Endothelial cell of umbilical vein (primary cell): ENCODE measurements at regions not wholly inside any gene's neighbourhood (a gene's known extent, or its start where the extent isn't known, plus 50 kb on each side); places are given as distances from the start of the nearest gene placed in this dataset.

Source experiments
- BruUV-seq: library from RNA; stranded (reverse); fragments of 400-500 nt; replicated peaks from 2 replicates; lab custom pipeline; 2021; lab: Mats Ljungman, UMichigan
- CTCF ChIA-PET: fragments of 300-600, 350-600 bp; sonication (Branson Sonifier 250); formaldehyde crosslinking; loops from one replicate; lab custom pipeline; 2021; ENCODE audit warnings: antibody characterized with exemption, inconsistent platforms; lab: Charles Lee
- POLR2A ChIA-PET: fragments of 300-600, 350-600 bp; sonication (Branson Sonifier 250); formaldehyde crosslinking; loops from one replicate; lab custom pipeline; 2021; ENCODE audit warnings: antibody characterized with exemption, inconsistent platforms; lab: Charles Lee
- DNase-seq: peaks from one replicate; pipeline ENCODE4 v3.0.0-alpha.2; 2011; ENCODE audit warnings: low read depth, low spot score
- FAIRE-seq: peaks from 2 replicates; lab custom pipeline; 2011; peaks lifted over from hg19 to GRCh38; lab: Jason Lieb, UNC
- H2AFZ ChIP-seq: 2 replicates; pipeline ENCODE4 v1.6.0; 2012; ENCODE audit warnings: low read depth, low read length, control low read depth, inconsistent platforms
- H3K27ac ChIP-seq: 2 replicates; pipeline ENCODE4 v1.5.1; 2011; ENCODE audit warnings: low read depth, mild to moderate bottlenecking, control low read depth, low read length, moderate library complexity; ENCODE audit not compliant: insufficient read depth
- H3K27me3 ChIP-seq, 2 experiments: 2 replicates each; pipeline versions ENCODE4 v1.6.0 to v1.6.1; 2011; ENCODE audit warnings: low read length in 2 of 2, mixed read lengths in 1 of 2; ENCODE audit not compliant: control insufficient read depth in 2 of 2, insufficient read depth in 2 of 2
- H3K36me3 ChIP-seq, 2 experiments: 2 replicates in 1 of 2; 3 replicates in 1 of 2; pipeline ENCODE4 v1.5.1; 2011; ENCODE audit warnings: low read length in 2 of 2, mild to moderate bottlenecking in 1 of 2, moderate library complexity in 1 of 2; ENCODE audit not compliant: control insufficient read depth in 2 of 2, insufficient read depth in 2 of 2; ENCODE audit errors: extremely low read depth in 1 of 2
- H3K4me1 ChIP-seq: 3 replicates; pipeline ENCODE4 v1.5.1; 2011; ENCODE audit warnings: mild to moderate bottlenecking, low read length; ENCODE audit not compliant: control insufficient read depth, insufficient read depth; ENCODE audit errors: extremely low read depth
- H3K4me2 ChIP-seq: 2 replicates; pipeline ENCODE4 v1.6.1; 2011; ENCODE audit warnings: low read length, control low read depth, mixed read lengths; ENCODE audit not compliant: insufficient read depth
- H3K4me3 ChIP-seq, 3 experiments: fragments of 200-600 bp in 1 of 3; sonication (generic), shearing (Covaris generic) in 1 of 3; replicated peaks in 1 of 3; 2 replicates each; pipeline ENCODE4 v1.5.1; 2011 to 2016; ENCODE audit warnings: control low read depth in 3 of 3, low read length in 3 of 3, mild to moderate bottlenecking in 2 of 3, inconsistent platforms in 1 of 3, low read depth in 1 of 3, moderate library complexity in 1 of 3; ENCODE audit not compliant: insufficient read depth in 1 of 3
- H3K79me2 ChIP-seq: 2 replicates; pipeline ENCODE4 v1.6.0; 2012; ENCODE audit warnings: low read length, inconsistent platforms; ENCODE audit not compliant: control insufficient read depth, insufficient read depth
- H3K9ac ChIP-seq: replicated peaks from 2 replicates; pipeline ENCODE3; 2011; ENCODE audit warnings: low read length, control low read depth; ENCODE audit not compliant: insufficient read depth; ENCODE audit errors: extremely low read depth
- H3K9me1 ChIP-seq: replicated peaks from 3 replicates; pipeline ENCODE4 v1.6.0; 2011; ENCODE audit warnings: mild to moderate bottlenecking, low read length; ENCODE audit not compliant: control insufficient read depth, insufficient read depth; ENCODE audit errors: extremely low read depth
- H3K9me3 ChIP-seq: replicated peaks from 2 replicates; pipeline ENCODE4 v1.5.1; 2012; ENCODE audit warnings: low read length, inconsistent platforms; ENCODE audit not compliant: control insufficient read depth, insufficient read depth
- H4K20me1 ChIP-seq: replicated peaks from 2 replicates; pipeline ENCODE3; 2011; ENCODE audit warnings: mild to moderate bottlenecking, low read length; ENCODE audit not compliant: control insufficient read depth, insufficient read depth; ENCODE audit errors: extremely low read depth
- CTCF ChIP-seq, 2 donors: IDR thresholded peaks; 1 replicate in 1 of 2; 2 replicates in 1 of 2; pipeline ENCODE4 v1.5.1; 2011; ENCODE audit warnings: low read length in 2 of 2, mild to moderate bottlenecking in 2 of 2, moderate library complexity in 2 of 2, control low read depth in 1 of 2, inconsistent platforms in 1 of 2, low read depth in 1 of 2; ENCODE audit not compliant: insufficient read depth in 1 of 2; ENCODE audit errors: extremely low read depth in 1 of 2
- EZH2 ChIP-seq: IDR thresholded peaks from 2 replicates; pipeline ENCODE4 v1.6.1; 2012; ENCODE audit warnings: borderline replicate concordance, low read depth, mild to moderate bottlenecking, moderate library complexity, low read length, inconsistent platforms; ENCODE audit not compliant: severe bottlenecking
- FOS ChIP-seq: IDR thresholded peaks from 2 replicates; pipeline ENCODE4 v1.6.1; 2011; ENCODE audit warnings: mild to moderate bottlenecking, low read length, moderate library complexity, borderline replicate concordance; ENCODE audit not compliant: insufficient read depth
- GATA2 ChIP-seq: IDR thresholded peaks from 2 replicates; pipeline ENCODE4 v1.7.0; 2011; ENCODE audit warnings: low read depth, mild to moderate bottlenecking, moderate library complexity, mixed read lengths, low read length; ENCODE audit not compliant: insufficient read length, insufficient read depth
- JUN ChIP-seq: IDR thresholded peaks from 2 replicates; pipeline ENCODE4 v1.6.1; 2011; ENCODE audit warnings: borderline replicate concordance, low read depth; ENCODE audit not compliant: insufficient read length, insufficient read depth
- MAX ChIP-seq: IDR thresholded peaks from 2 replicates; pipeline ENCODE4 v1.6.1; 2011; ENCODE audit not compliant: insufficient read depth, insufficient read length
- MYC ChIP-seq: IDR thresholded peaks from one replicate; pipeline ENCODE4 v1.6.1; 2011; ENCODE audit warnings: mild to moderate bottlenecking, low read depth, low read length
- POLR2A ChIP-seq: IDR thresholded peaks from 2 replicates; pipeline ENCODE4 v1.6.1; 2012; ENCODE audit warnings: low read depth, mild to moderate bottlenecking, control low read depth, low read length
- POLR2AphosphoS5 ChIP-seq: IDR thresholded peaks from 2 replicates; pipeline ENCODE4 v1.6.1; 2012; ENCODE audit warnings: low read depth, mild to moderate bottlenecking, control low read depth, low read length, moderate library complexity; ENCODE audit not compliant: insufficient read depth
- dilution Hi-C: fragments of 300-500 bp; cut with MboI; formaldehyde crosslinking; loops from one replicate; pipeline ENCODE4 v1.15.0; 2019; ENCODE audit warnings: low sequenced_read_pairs; ENCODE audit not compliant: extremely low pct_ligation_motif_present
- intact Hi-C: fragments of 100-400 bp; cut with micrococcal nuclease; formaldehyde crosslinking; loops from one replicate; pipeline ENCODE4 v1.10.0; 2022

- dilution Hi-C loops: no loop called here
- no TSS peak for BruUV-seq
- no peak for FAIRE-seq
- Histone ChIP-seq H3K4me1 (no peaks in the 10 kb centered on the region), H3K27me3 (no peaks in the 10 kb centered on the region), H3K4me2 (no peak overlapping the region), H2AFZ (no peak overlapping the region), H3K27ac (no peak overlapping the region), H3K36me3 (no peaks in the 10 kb centered on the region), H4K20me1 (no peaks in the 10 kb centered on the region), H3K9me1 (no peaks in the 10 kb centered on the region), H3K9ac (no peak overlapping the region), H3K4me3 (no peak overlapping the region), H3K79me2 (no peaks in the 10 kb centered on the region), H3K9me3 (no peaks in the 10 kb centered on the region)
- DNase-seq: no peak
- intact Hi-C loops: no loop called here
- POLR2A ChIA-PET: no interaction called here
- TF ChIP-seq EZH2 (no peak), GATA2 (no peak), MAX (no peak), FOS (no peak), MYC (no peak)
- CTCF ChIA-PET: no interaction called here
Observed at GRCh38 chr7:24444666-24445440, 128.4 kb upstream of the PALS2 start.

- dilution Hi-C loops (no loop called here), intact Hi-C loops (no loop called here)
- Histone ChIP-seq H3K4me1 (no peaks in the 10 kb centered on the region), H3K27me3 (no peaks in the 10 kb centered on the region), H3K9me1 (no peaks in the 10 kb centered on the region), H3K36me3 (no peaks in the 10 kb centered on the region), H3K9ac (no peak overlapping the region), H3K4me2 (no peak overlapping the region), H3K79me2 (no peaks in the 10 kb centered on the region), H3K4me3 (no peak overlapping the region), H3K9me3 (no peaks in the 10 kb centered on the region), H4K20me1 (no peaks in the 10 kb centered on the region), H2AFZ (no peak overlapping the region), H3K27ac (no peak overlapping the region)
- BruUV-seq: no TSS peak
- ChIA-PET CTCF (interaction anchor here (1.2 kb wide), 1 partner anchor 268 kb away, joined by 4 read pairs; no protein-coding TSS in a partner anchor), POLR2A (interaction anchor here (0.6 to 0.7 kb wide), 2 partner anchors 288 to 629 kb away, joined by 4 to 5 read pairs; no protein-coding TSS in a partner anchor)
- TF ChIP-seq FOS (no peak), POLR2A (no peak), CTCF (IDR thresholded peaks at IDR 0.05; ENCODE audit: extremely low read depth in 1 of 2, insufficient read depth in 1 of 2, low read depth in 1 of 2, low read length in 2 of 2) (no peak), EZH2 (no peak), GATA2 (no peak), MYC (no peak), MAX (no peak), JUN (no peak), POLR2AphosphoS5 (no peak)
- FAIRE-seq (no peak), DNase-seq (no peak)
Observed at GRCh38 chr7:24448038-24448437, 125.2 kb upstream of the PALS2 start.
